ENCODE measurements at regions not wholly inside any gene's neighbourhood (a gene's known extent, or its start where the extent isn't known, plus 50 kb on each side); places are given as distances from the start of the nearest gene placed in this dataset.

DNA sequence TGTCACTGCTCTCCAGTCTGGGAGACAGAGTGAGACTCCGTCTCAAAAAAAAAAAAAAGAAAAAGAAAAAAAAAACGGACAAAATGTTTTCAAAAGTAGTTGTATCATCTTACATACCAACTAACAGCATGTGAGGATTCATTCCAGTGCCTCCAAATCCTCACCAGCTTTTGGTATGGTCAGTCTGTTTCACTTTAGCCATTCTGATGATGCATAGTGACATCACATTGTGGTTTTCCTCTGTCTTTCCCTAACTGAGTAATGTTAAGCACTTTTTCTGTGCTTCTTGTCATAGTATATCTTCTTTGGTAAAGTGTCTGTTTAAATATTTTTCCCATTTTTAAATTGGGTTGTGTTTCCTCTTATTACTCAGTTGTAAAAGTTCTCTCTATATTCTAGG, 251.4 kb upstream of the CTBP2 start:
- H3K79me2 ChIP-seq (ENCODE audit: control insufficient read depth, insufficient read depth, low read length) = no peaks in the 10 kb centered on the region
- no peaks in the 10 kb centered on the region for H3K36me3 ChIP-seq (ENCODE audit: control insufficient read depth in 2 of 2, extremely low read depth in 1 of 2, insufficient read depth in 2 of 2, low read length in 2 of 2)
- H3K4me2 ChIP-seq (ENCODE audit: insufficient read depth, low read length) = peak overlapping the region; percentile 16
- H3K9ac ChIP-seq (replicated peaks; ENCODE audit: extremely low read depth, insufficient read depth, low read length) = no peak overlapping the region
- no peaks in the 10 kb centered on the region for H3K27me3 ChIP-seq (ENCODE audit: control insufficient read depth in 2 of 2, insufficient read depth in 2 of 2, low read length in 2 of 2)
- H3K27ac ChIP-seq (ENCODE audit: insufficient read depth, low read depth, low read length) = no peak overlapping the region
- no peak overlapping the region for H3K4me3 ChIP-seq (replicated peaks in 1 of 3; ENCODE audit: insufficient read depth in 1 of 3, low read depth in 1 of 3, low read length in 3 of 3)
- no peaks in the 10 kb centered on the region for H4K20me1 ChIP-seq (replicated peaks; ENCODE audit: control insufficient read depth, extremely low read depth, insufficient read depth, low read length)
- dilution Hi-C loops (cut with MboI; ENCODE audit: extremely low pct_ligation_motif_present, low sequenced_read_pairs) = no loop called here
- FAIRE-seq (peak; percentile 76), DNase-seq (ENCODE audit: low read depth, low spot score) (peak; percentile 17)
- H3K9me1 ChIP-seq (replicated peaks; ENCODE audit: control insufficient read depth, extremely low read depth, insufficient read depth, low read length) = no peaks in the 10 kb centered on the region
- no peaks in the 10 kb centered on the region for H3K9me3 ChIP-seq (replicated peaks; ENCODE audit: control insufficient read depth, insufficient read depth, low read length)
- intact Hi-C loops (cut with micrococcal nuclease) = no loop called here
- H3K4me1 ChIP-seq (ENCODE audit: control insufficient read depth, extremely low read depth, insufficient read depth, low read length) = peaks cover 9% of the 10 kb centered on the region
- TF ChIP-seq, protein P1, sequence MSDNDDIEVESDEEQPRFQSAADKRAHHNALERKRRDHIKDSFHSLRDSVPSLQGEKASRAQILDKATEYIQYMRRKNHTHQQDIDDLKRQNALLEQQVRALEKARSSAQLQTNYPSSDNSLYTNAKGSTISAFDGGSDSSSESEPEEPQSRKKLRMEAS (IDR thresholded peaks at IDR 0.05; ENCODE audit: insufficient read depth, insufficient read length) = no peak
- TF ChIP-seq, protein P2, sequence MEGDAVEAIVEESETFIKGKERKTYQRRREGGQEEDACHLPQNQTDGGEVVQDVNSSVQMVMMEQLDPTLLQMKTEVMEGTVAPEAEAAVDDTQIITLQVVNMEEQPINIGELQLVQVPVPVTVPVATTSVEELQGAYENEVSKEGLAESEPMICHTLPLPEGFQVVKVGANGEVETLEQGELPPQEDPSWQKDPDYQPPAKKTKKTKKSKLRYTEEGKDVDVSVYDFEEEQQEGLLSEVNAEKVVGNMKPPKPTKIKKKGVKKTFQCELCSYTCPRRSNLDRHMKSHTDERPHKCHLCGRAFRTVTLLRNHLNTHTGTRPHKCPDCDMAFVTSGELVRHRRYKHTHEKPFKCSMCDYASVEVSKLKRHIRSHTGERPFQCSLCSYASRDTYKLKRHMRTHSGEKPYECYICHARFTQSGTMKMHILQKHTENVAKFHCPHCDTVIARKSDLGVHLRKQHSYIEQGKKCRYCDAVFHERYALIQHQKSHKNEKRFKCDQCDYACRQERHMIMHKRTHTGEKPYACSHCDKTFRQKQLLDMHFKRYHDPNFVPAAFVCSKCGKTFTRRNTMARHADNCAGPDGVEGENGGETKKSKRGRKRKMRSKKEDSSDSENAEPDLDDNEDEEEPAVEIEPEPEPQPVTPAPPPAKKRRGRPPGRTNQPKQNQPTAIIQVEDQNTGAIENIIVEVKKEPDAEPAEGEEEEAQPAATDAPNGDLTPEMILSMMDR (IDR thresholded peaks at IDR 0.05; ENCODE audit: extremely low read depth in 1 of 2, insufficient read depth in 1 of 2, low read depth in 1 of 2, low read length in 2 of 2) = no peak
- no peak for TF ChIP-seq JUN (IDR thresholded peaks at IDR 0.05; ENCODE audit: borderline replicate concordance, insufficient read depth, insufficient read length, low read depth)
- no peak for TF ChIP-seq GATA2 (IDR thresholded peaks at IDR 0.05; ENCODE audit: insufficient read depth, insufficient read length, low read depth, low read length)
- TF ChIP-seq MYC (IDR thresholded peaks at IDR 0.05; ENCODE audit: low read depth, low read length) = no peak
- no peak for TF ChIP-seq POLR2A (IDR thresholded peaks at IDR 0.05; ENCODE audit: low read depth, low read length)
- TF ChIP-seq FOS (IDR thresholded peaks at IDR 0.05; ENCODE audit: borderline replicate concordance, insufficient read depth, low read length) = peak; percentile 82
- TF ChIP-seq EZH2 (IDR thresholded peaks at IDR 0.05; ENCODE audit: borderline replicate concordance, low read depth, low read length, severe bottlenecking) = no peak
- no peak for TF ChIP-seq POLR2AphosphoS5 (IDR thresholded peaks at IDR 0.05; ENCODE audit: insufficient read depth, low read depth, low read length)
- no peak overlapping the region for H2AFZ ChIP-seq (ENCODE audit: low read depth, low read length)
- ChIA-PET POLR2A (interaction anchor here (0.7 kb wide), 1 partner anchor 610 kb away, joined by 5 read pairs; the partner anchor contains the start of gene ABRAXAS2), CTCF (interaction anchor here (1.7 to 2.6 kb wide), 2 partner anchors 8 to 37 kb away, joined by 4 to 5 read pairs; no protein-coding TSS in a partner anchor)
- BruUV-seq (replicated peaks) = no TSS peak
